ENCODE measurements at regions not wholly inside any gene's neighbourhood (a gene's known extent, or its start where the extent isn't known, plus 50 kb on each side); places are given as distances from the start of the nearest gene placed in this dataset.

DNA sequence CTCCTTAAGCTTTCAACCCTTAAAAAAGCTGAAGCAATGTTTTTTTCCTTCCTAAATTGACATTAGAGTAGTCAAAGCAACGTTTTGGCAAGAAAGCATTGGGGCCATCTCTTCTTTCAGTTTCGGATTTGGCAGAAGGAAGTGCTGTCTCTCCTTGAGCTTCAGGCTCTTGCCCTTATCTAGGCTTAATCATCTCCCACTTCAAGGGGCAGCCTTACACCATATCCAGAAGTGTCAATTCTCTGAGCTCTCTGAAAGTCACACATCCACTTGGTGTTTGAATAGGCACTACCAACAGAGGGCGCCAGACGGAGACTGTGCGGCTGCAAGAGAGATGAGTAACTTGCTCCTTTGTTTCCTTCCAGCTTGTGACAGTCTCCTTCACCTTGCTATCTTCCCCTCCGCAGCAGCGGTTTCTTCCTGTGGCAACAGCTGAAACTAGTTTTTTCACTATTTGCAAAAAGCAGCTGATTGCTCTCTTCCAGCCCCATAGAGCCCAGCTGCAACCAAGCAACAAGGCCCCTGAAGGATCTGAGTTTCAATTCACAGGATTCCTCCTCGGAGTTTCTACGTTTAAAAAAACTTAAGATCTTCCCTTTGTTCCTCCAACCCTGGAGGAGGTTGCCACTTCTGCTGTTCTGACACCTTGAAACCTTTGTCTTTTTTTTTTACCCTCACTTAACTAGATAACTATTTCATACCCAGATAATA, 147.0 kb upstream of the SLCO3A1 start:
- no peaks in the 10 kb centered on the region for H3K9me3 ChIP-seq (ENCODE audit: control insufficient read depth, low read length)
- Mint-ChIP-seq H3K27ac (peak overlapping the region; percentile 83), H3K4me3 (no peak overlapping the region), H3K27me3 (ENCODE audit: insufficient read depth) (peaks cover 15% of the 10 kb centered on the region), H3K9me3 (no peaks in the 10 kb centered on the region), H3K36me3 (ENCODE audit: low read depth) (no peaks in the 10 kb centered on the region), H3K4me1 (peaks cover 22% of the 10 kb centered on the region)
- H3K36me3 ChIP-seq (ENCODE audit: control insufficient read depth, insufficient read depth, low read length): no peaks in the 10 kb centered on the region
- H3K27ac ChIP-seq (ENCODE audit: low read depth, low read length): no peak overlapping the region
- no peak overlapping the region for H3K4me3 ChIP-seq (ENCODE audit: low read length)
- TF ChIP-seq, protein P1, sequence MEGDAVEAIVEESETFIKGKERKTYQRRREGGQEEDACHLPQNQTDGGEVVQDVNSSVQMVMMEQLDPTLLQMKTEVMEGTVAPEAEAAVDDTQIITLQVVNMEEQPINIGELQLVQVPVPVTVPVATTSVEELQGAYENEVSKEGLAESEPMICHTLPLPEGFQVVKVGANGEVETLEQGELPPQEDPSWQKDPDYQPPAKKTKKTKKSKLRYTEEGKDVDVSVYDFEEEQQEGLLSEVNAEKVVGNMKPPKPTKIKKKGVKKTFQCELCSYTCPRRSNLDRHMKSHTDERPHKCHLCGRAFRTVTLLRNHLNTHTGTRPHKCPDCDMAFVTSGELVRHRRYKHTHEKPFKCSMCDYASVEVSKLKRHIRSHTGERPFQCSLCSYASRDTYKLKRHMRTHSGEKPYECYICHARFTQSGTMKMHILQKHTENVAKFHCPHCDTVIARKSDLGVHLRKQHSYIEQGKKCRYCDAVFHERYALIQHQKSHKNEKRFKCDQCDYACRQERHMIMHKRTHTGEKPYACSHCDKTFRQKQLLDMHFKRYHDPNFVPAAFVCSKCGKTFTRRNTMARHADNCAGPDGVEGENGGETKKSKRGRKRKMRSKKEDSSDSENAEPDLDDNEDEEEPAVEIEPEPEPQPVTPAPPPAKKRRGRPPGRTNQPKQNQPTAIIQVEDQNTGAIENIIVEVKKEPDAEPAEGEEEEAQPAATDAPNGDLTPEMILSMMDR (conservative IDR thresholded peaks at IDR 0.05): peak; percentile 98
- peak; percentile 96 for DNase-seq
- WGBS, 2 experiments (ENCODE audit: insufficient coverage in 1 of 2, insufficient read length in 1 of 2): 29 to 33% methylated on average over 8 to 9 of the region's 9 CpGs
- no peak overlapping the region for H3K9ac ChIP-seq (ENCODE audit: extremely low read depth, low read length, poor library complexity, severe bottlenecking)
- H3K27me3 ChIP-seq (ENCODE audit: control insufficient read depth, insufficient read depth, low read length, poor library complexity, severe bottlenecking): peaks cover 9% of the 10 kb centered on the region
- H3K4me1 ChIP-seq (ENCODE audit: control insufficient read depth, insufficient read depth, low read length): peaks cover 2% of the 10 kb centered on the region

DNA sequence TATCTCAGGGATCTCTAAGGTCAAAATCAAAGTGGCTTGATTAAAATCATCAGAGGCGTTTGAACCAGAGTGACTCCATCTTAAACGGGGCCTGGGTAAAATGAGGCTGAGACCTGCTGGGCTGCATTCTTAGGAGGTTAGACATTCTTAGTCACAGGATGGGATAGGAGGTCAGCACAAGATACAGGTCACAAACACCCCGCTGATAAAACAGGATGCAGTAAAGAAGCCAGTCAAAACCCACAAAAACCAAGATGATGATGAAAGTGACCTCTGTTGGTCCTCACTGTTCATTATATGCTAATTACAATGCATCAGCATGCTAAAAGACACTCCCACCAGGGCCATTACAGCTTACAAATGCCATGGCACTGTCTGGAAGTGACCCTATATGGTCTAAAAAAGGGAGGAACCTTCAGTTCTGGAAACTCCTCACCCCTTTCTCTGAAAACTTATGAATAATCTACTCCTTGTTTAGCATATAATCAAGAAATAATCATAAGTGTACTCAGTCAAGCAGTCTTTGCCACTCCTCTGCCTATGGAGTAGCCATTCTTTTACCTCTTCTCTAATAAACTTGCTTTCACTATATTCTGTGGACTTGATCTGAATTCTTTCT, 143.3 kb upstream of the SLCO3A1 start:
- Mint-ChIP-seq H3K9me3 (no peaks in the 10 kb centered on the region), H3K27ac (no peak overlapping the region)
- no peak overlapping the region for H3K9ac ChIP-seq (ENCODE audit: extremely low read depth, low read length, poor library complexity, severe bottlenecking)

DNA sequence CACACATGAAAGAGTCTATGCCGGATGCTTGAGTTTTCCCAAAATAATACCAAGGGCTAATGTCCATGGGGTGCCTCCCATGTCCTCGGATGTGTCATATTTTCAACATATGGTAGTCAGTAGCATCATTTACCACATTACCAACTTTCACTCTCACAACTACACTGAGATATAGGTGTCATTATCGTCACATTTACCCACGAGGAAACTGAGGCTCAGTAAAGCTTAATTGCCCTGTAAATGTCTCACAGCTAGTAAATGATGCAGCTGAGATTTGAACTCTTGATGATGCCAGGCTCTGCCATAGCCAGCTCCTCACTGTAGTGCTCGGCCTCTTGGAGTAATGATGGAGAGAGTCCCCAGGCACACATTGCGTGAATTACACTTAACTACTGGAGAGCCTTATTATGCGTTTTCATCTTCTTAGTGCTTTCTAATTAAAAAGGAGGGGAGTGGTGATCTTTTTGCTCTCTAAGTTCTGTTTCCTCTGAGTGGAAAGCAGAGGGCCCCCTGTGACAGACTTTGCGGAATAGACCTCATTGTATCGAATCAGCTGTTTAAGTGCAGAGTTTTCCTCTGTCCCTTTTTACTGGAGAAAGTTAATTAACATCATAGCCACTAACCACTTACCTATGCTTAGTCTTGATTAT, 142.0 kb upstream of the SLCO3A1 start:
- no peak overlapping the region for H3K27ac Mint-ChIP-seq
- H3K4me1 Mint-ChIP-seq: peaks cover 3% of the 10 kb centered on the region
- no peaks in the 10 kb centered on the region for H3K9me3 Mint-ChIP-seq
- no peak overlapping the region for H3K27ac ChIP-seq (ENCODE audit: low read depth, low read length)
- no peaks in the 10 kb centered on the region for H3K36me3 ChIP-seq (ENCODE audit: control insufficient read depth, insufficient read depth, low read length)
- H3K36me3 Mint-ChIP-seq (ENCODE audit: low read depth): no peaks in the 10 kb centered on the region
- H3K9ac ChIP-seq (ENCODE audit: extremely low read depth, low read length, poor library complexity, severe bottlenecking): no peak overlapping the region
- peaks cover 9% of the 10 kb centered on the region for H3K27me3 ChIP-seq (ENCODE audit: control insufficient read depth, insufficient read depth, low read length, poor library complexity, severe bottlenecking)
- no peak overlapping the region for H3K4me3 ChIP-seq (ENCODE audit: low read length)
- DNase-seq: no peak
- no peak overlapping the region for H3K4me3 Mint-ChIP-seq
- TF ChIP-seq, protein P1 (conservative IDR thresholded peaks at IDR 0.05): no peak
- H3K27me3 Mint-ChIP-seq (ENCODE audit: insufficient read depth): peaks cover 19% of the 10 kb centered on the region
- no peaks in the 10 kb centered on the region for H3K9me3 ChIP-seq (ENCODE audit: control insufficient read depth, low read length)
- 86 to 97% methylated on average over 5 to 9 of the region's 9 CpGs for WGBS, 2 experiments (ENCODE audit: insufficient coverage in 1 of 2, insufficient read length in 1 of 2)
- H3K4me1 ChIP-seq (ENCODE audit: control insufficient read depth, insufficient read depth, low read length): no peaks in the 10 kb centered on the region

More for the DNA sequence above, 143.3 kb upstream of the SLCO3A1 start:
- peaks cover 2% of the 10 kb centered on the region for H3K4me1 ChIP-seq (ENCODE audit: control insufficient read depth, insufficient read depth, low read length)
- no peaks in the 10 kb centered on the region for H3K9me3 ChIP-seq (ENCODE audit: control insufficient read depth, low read length)
- no peak overlapping the region for H3K4me3 ChIP-seq (ENCODE audit: low read length)
- peaks cover 9% of the 10 kb centered on the region for H3K27me3 ChIP-seq (ENCODE audit: control insufficient read depth, insufficient read depth, low read length, poor library complexity, severe bottlenecking)
- H3K27me3 Mint-ChIP-seq (ENCODE audit: insufficient read depth): peaks cover 15% of the 10 kb centered on the region
- 89% methylated on average over 3 of the region's 3 CpGs for WGBS, 2 experiments (ENCODE audit: insufficient coverage in 1 of 2, insufficient read length in 1 of 2)
- no peaks in the 10 kb centered on the region for H3K36me3 ChIP-seq (ENCODE audit: control insufficient read depth, insufficient read depth, low read length)
- TF ChIP-seq, protein P1 (conservative IDR thresholded peaks at IDR 0.05): no peak
- no peak overlapping the region for H3K4me3 Mint-ChIP-seq
- DNase-seq: no peak
- no peaks in the 10 kb centered on the region for H3K36me3 Mint-ChIP-seq (ENCODE audit: low read depth)
- no peak overlapping the region for H3K27ac ChIP-seq (ENCODE audit: low read depth, low read length)
- peaks cover 13% of the 10 kb centered on the region for H3K4me1 Mint-ChIP-seq
